ENCODE measurements at regions not wholly inside any gene's neighbourhood (a gene's known extent, or its start where the extent isn't known, plus 50 kb on each side); places are given as distances from the start of the nearest gene placed in this dataset.
A peak's percentile ranks its signal among the peaks of the same experiment; 100 is the strongest.
"Not testable (repeated sequence)": the region's sequence is repeated elsewhere in the genome, so short reads cannot be mapped to it uniquely, and the experiment has no call there.

DNA sequence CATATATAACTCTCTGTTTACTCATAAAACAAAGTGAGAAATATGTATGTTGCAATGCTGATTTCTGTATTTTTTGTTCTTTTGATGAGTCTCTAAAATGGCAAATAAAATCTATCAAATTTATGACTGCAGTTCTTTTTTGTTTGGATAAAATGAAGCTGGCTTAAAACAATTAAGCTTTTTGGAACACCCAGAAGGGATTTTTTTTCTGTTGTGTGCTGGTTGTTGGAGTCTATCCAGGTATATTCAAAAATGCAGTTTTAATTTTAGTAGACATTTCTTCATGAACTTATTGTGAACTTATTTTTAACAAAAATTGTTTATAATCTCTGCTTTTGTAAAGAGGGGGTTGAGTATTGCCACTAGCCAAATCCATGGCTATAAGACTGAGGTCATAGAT, 405.5 kb downstream of the RAP2B start:
- no peaks in the 10 kb centered on the region for H3K36me3 ChIP-seq (ENCODE audit: insufficient read depth, low read length)
- no peak overlapping the region for H3K4me3 Mint-ChIP-seq
- H3K27me3 ChIP-seq (ENCODE audit: insufficient read depth, low read length) = no peaks in the 10 kb centered on the region
- H3K4me3 ChIP-seq (ENCODE audit: low read length in 2 of 2) = no peak overlapping the region
- no peaks in the 10 kb centered on the region for H3K27me3 Mint-ChIP-seq
- H3K4me1 Mint-ChIP-seq = no peaks in the 10 kb centered on the region
- no peak overlapping the region for H3K27ac ChIP-seq (ENCODE audit: low read depth, low read length)
- DNase-seq = no peak
- H3K9me3 ChIP-seq (ENCODE audit: control insufficient read depth in 1 of 2, low read length in 2 of 2) = peaks cover 4 to 7% of the 10 kb centered on the region in 2 donors
- H3K9me3 Mint-ChIP-seq = peaks cover 2 to 40% (median 26%) of the 10 kb centered on the region in 8 donors
- H3K36me3 Mint-ChIP-seq = peaks cover 10 to 12% of the 10 kb centered on the region in 2 donors
- intact Hi-C loops (cut with micrococcal nuclease) = no loop called here
- ChIA-PET POLR2A (ENCODE audit: partially characterized antibody) (no interaction called here), CTCF (ENCODE audit: partially characterized antibody) (no interaction called here)
- H3K27ac Mint-ChIP-seq = no peak overlapping the region
- H3K4me1 ChIP-seq (ENCODE audit: insufficient read depth, low read length) = no peaks in the 10 kb centered on the region

DNA sequence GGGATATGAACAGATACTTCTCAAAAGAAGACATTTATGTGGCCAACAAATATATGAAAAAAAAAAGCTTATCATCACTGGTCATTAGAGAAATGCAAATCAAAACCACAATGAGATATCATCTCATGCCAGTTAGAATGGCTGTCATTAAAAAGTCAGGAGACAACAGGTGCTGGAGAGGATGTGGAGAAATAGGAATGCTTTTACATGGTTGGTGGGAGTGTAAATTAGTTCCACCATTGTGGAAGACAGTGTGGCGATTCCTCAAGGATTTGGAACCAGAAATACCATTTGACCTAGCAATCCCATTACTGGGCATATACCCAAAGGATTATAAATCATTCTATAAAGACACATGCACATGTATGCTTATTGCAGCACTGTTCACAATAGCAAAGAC, 408.5 kb downstream of the RAP2B start:
- intact Hi-C loops (cut with micrococcal nuclease); H3K27me3 Mint-ChIP-seq; H3K27me3 ChIP-seq (ENCODE audit: insufficient read depth, low read length); DNase-seq; H3K27ac Mint-ChIP-seq; H3K36me3 ChIP-seq (ENCODE audit: insufficient read depth, low read length); POLR2A ChIA-PET (ENCODE audit: partially characterized antibody); H3K9me3 ChIP-seq (ENCODE audit: control insufficient read depth in 1 of 2, low read length in 2 of 2); H3K4me3 Mint-ChIP-seq; H3K36me3 Mint-ChIP-seq; CTCF ChIA-PET (ENCODE audit: partially characterized antibody); H3K4me1 Mint-ChIP-seq; H3K4me3 ChIP-seq (ENCODE audit: low read length in 2 of 2); H3K27ac ChIP-seq (ENCODE audit: low read depth, low read length); H3K4me1 ChIP-seq (ENCODE audit: insufficient read depth, low read length): not testable (repeated sequence)
- H3K9me3 Mint-ChIP-seq = peaks cover 0 to 12% (median 2%) of the 10 kb centered on the region in 8 donors

DNA sequence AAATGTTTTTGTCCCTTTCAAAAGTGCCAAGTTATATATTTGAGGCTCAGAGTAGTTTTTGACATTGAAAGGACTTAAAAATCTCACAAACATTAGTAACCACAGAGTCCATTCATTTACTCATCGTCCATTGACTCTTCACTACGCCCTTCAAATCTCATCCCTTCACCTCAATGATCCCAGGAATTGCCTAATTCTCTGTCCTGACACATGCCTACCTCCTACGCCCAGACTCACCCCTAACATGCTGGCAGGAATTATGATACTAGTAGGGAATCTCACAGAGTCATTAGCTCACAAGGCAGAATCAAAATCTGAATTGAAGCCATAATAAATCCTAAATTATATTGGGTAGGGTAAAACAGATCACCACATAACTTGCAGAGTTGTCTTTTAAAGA, 410.1 kb downstream of the RAP2B start:
- Histone ChIP-seq H3K4me1 (ENCODE audit: insufficient read depth, low read length) (no peaks in the 10 kb centered on the region), H3K9me3 (ENCODE audit: control insufficient read depth in 1 of 2, low read length in 2 of 2) (no peaks in the 10 kb centered on the region), H3K36me3 (ENCODE audit: insufficient read depth, low read length) (no peaks in the 10 kb centered on the region), H3K4me3 (ENCODE audit: low read length in 2 of 2) (no peak overlapping the region), H3K27me3 (ENCODE audit: insufficient read depth, low read length) (no peaks in the 10 kb centered on the region), H3K27ac (ENCODE audit: low read depth, low read length) (no peak overlapping the region)
- Mint-ChIP-seq H3K4me1 (peaks cover 0 to 4% (median 2%) of the 10 kb centered on the region in 4 donors), H3K27me3 (no peaks in the 10 kb centered on the region), H3K36me3 (no peaks in the 10 kb centered on the region), H3K9me3 (peaks cover 0 to 7% (median 0%) of the 10 kb centered on the region in 8 donors), H3K27ac (no peak overlapping the region), H3K4me3 (no peak overlapping the region)
- ChIA-PET POLR2A (ENCODE audit: partially characterized antibody) (no interaction called here), CTCF (ENCODE audit: partially characterized antibody) (no interaction called here)
- intact Hi-C loops (cut with micrococcal nuclease) = no loop called here
- DNase-seq = no peak

- H3K9me3 Mint-ChIP-seq = peaks cover 0 to 7% (median 0%) of the 10 kb centered on the region in 8 donors
- H3K4me1 ChIP-seq (ENCODE audit: insufficient read depth, low read length) = no peaks in the 10 kb centered on the region
- no peak overlapping the region for H3K27ac ChIP-seq (ENCODE audit: low read depth, low read length)
- H3K4me1 Mint-ChIP-seq = peaks cover 0 to 4% (median 2%) of the 10 kb centered on the region in 4 donors
- no peak for DNase-seq
- ChIA-PET CTCF (ENCODE audit: partially characterized antibody) (no interaction called here), POLR2A (ENCODE audit: partially characterized antibody) (no interaction called here)
- H3K9me3 ChIP-seq (ENCODE audit: control insufficient read depth in 1 of 2, low read length in 2 of 2) = no peaks in the 10 kb centered on the region
- H3K27me3 Mint-ChIP-seq = no peaks in the 10 kb centered on the region
- no peaks in the 10 kb centered on the region for H3K36me3 ChIP-seq (ENCODE audit: insufficient read depth, low read length)
- intact Hi-C loops (cut with micrococcal nuclease) = no loop called here
- H3K4me3 ChIP-seq (ENCODE audit: low read length in 2 of 2) = no peak overlapping the region
- H3K36me3 Mint-ChIP-seq = no peaks in the 10 kb centered on the region
- H3K4me3 Mint-ChIP-seq = no peak overlapping the region
- no peaks in the 10 kb centered on the region for H3K27me3 ChIP-seq (ENCODE audit: insufficient read depth, low read length)
- H3K27ac Mint-ChIP-seq = no peak overlapping the region
Observed at GRCh38 chr3:153572654-153573053, 410.6 kb downstream of the RAP2B start.

- H3K27ac ChIP-seq (ENCODE audit: low read depth, low read length) = no peak overlapping the region
Observed at GRCh38 chr3:153573481-153573880, 411.5 kb downstream of the RAP2B start.

GRCh38 chr3:153574445-153574844, 412.4 kb downstream of the RAP2B start:
- Mint-ChIP-seq H3K27me3 (no peaks in the 10 kb centered on the region), H3K36me3 (no peaks in the 10 kb centered on the region), H3K4me1 (peaks cover 0 to 4% (median 2%) of the 10 kb centered on the region in 4 donors), H3K4me3 (no peak overlapping the region), H3K9me3 (peaks cover 0 to 7% (median 0%) of the 10 kb centered on the region in 8 donors), H3K27ac (peak overlapping the region in 1 of 7 donors; percentile 7)
- H3K9me3 ChIP-seq (ENCODE audit: control insufficient read depth in 1 of 2, low read length in 2 of 2) = no peaks in the 10 kb centered on the region
- ChIA-PET CTCF (ENCODE audit: partially characterized antibody) (no interaction called here), POLR2A (ENCODE audit: partially characterized antibody) (no interaction called here)
- intact Hi-C loops (cut with micrococcal nuclease) = no loop called here
- H3K27me3 ChIP-seq (ENCODE audit: insufficient read depth, low read length) = no peaks in the 10 kb centered on the region
- no peak overlapping the region for H3K27ac ChIP-seq (ENCODE audit: low read depth, low read length)
- DNase-seq = no peak
- no peaks in the 10 kb centered on the region for H3K36me3 ChIP-seq (ENCODE audit: insufficient read depth, low read length)
- H3K4me1 ChIP-seq (ENCODE audit: insufficient read depth, low read length) = no peaks in the 10 kb centered on the region
- no peak overlapping the region for H3K4me3 ChIP-seq (ENCODE audit: low read length in 2 of 2)

More at GRCh38 chr3:153573481-153573880, 411.5 kb downstream of the RAP2B start:
- Mint-ChIP-seq H3K27me3 (no peaks in the 10 kb centered on the region), H3K9me3 (peaks cover 0 to 7% (median 0%) of the 10 kb centered on the region in 8 donors), H3K4me1 (peaks cover 0 to 4% (median 2%) of the 10 kb centered on the region in 4 donors), H3K27ac (no peak overlapping the region), H3K4me3 (no peak overlapping the region), H3K36me3 (no peaks in the 10 kb centered on the region)
- H3K4me3 ChIP-seq (ENCODE audit: low read length in 2 of 2) = no peak overlapping the region
- no peaks in the 10 kb centered on the region for H3K27me3 ChIP-seq (ENCODE audit: insufficient read depth, low read length)
- ChIA-PET POLR2A (ENCODE audit: partially characterized antibody) (no interaction called here), CTCF (ENCODE audit: partially characterized antibody) (no interaction called here)
- no peaks in the 10 kb centered on the region for H3K9me3 ChIP-seq (ENCODE audit: control insufficient read depth in 1 of 2, low read length in 2 of 2)
- intact Hi-C loops (cut with micrococcal nuclease) = no loop called here
- no peaks in the 10 kb centered on the region for H3K4me1 ChIP-seq (ENCODE audit: insufficient read depth, low read length)
- no peak for DNase-seq
- no peaks in the 10 kb centered on the region for H3K36me3 ChIP-seq (ENCODE audit: insufficient read depth, low read length)

- Histone ChIP-seq H3K36me3 (ENCODE audit: insufficient read depth, low read length) (no peaks in the 10 kb centered on the region), H3K4me3 (ENCODE audit: low read length in 2 of 2) (no peak overlapping the region), H3K9me3 (ENCODE audit: control insufficient read depth in 1 of 2, low read length in 2 of 2) (no peaks in the 10 kb centered on the region), H3K27ac (ENCODE audit: low read depth, low read length) (no peak overlapping the region), H3K27me3 (ENCODE audit: insufficient read depth, low read length) (no peaks in the 10 kb centered on the region), H3K4me1 (ENCODE audit: insufficient read depth, low read length) (no peaks in the 10 kb centered on the region)
- DNase-seq = no peak
- Mint-ChIP-seq H3K4me1 (peaks cover 0 to 4% (median 2%) of the 10 kb centered on the region in 4 donors), H3K36me3 (no peaks in the 10 kb centered on the region), H3K9me3 (no peaks in the 10 kb centered on the region), H3K4me3 (no peak overlapping the region), H3K27ac (peak overlapping the region in 1 of 7 donors; percentile 3), H3K27me3 (no peaks in the 10 kb centered on the region)
- ChIA-PET POLR2A (ENCODE audit: partially characterized antibody) (no interaction called here), CTCF (ENCODE audit: partially characterized antibody) (interaction anchor here (1.3 to 1.5 kb wide), 2 partner anchors 12 to 45 kb away, joined by 3 to 5 read pairs; no protein-coding TSS in a partner anchor)
- intact Hi-C loops (cut with micrococcal nuclease) = no loop called here
Observed at GRCh38 chr3:153577059-153577736, 415.2 kb downstream of the RAP2B start.

Measured in CD4-positive, alpha-beta memory T cell (primary cell).